H1 (cell line): ENCODE measurements at regions not wholly inside any gene's neighbourhood (a gene's known extent, or its start where the extent isn't known, plus 50 kb on each side); places are given as distances from the start of the nearest gene placed in this dataset.

Experiments used
- CEBPB ChIP-seq: IDR thresholded peaks from 2 replicates; pipeline ENCODE4 v1.6.1; 2012; ENCODE audit warnings: low read depth, low read length
- EGR1 ChIP-seq: IDR thresholded peaks from 2 replicates; pipeline ENCODE4 v1.6.1; 2011; ENCODE audit warnings: low read depth, low read length, borderline replicate concordance
- EZH2 ChIP-seq: fragments of 200-600 bp; sonication (generic); IDR thresholded peaks from 2 replicates; pipeline ENCODE4 v1.7.1; 2012; ENCODE audit warnings: low read depth, mild to moderate bottlenecking, moderate library complexity, low read length, inconsistent platforms; ENCODE audit not compliant: severe bottlenecking

GRCh38 chr16:61362585-61362984, 673.7 kb downstream of the CDH8 start:
- TF ChIP-seq EZH2 (no peak), EGR1 (no peak), CEBPB (no peak)
